SK-N-SH treated with all-trans-retinoic acid at 6 μM for 48 hours (cell line): ENCODE measurements at regions not wholly inside any gene's neighbourhood (a gene's known extent, or its start where the extent isn't known, plus 50 kb on each side); places are given as distances from the start of the nearest gene placed in this dataset.

Experiments
- GLIS3 ChIP-seq: fragments of 250-450 bp; sonication (Bioruptor Pico); IDR thresholded peaks from 2 replicates; pipeline ENCODE4 v1.5.0; 2020; ENCODE audit warnings: mild to moderate bottlenecking, moderate library complexity
- OSR1 ChIP-seq: fragments of 250-450 bp; sonication (Bioruptor Pico); IDR thresholded peaks from 2 replicates; pipeline ENCODE4 v1.8.0; 2022; ENCODE audit warnings: moderate library complexity, mild to moderate bottlenecking, inconsistent platforms
- PATZ1 ChIP-seq: fragments of 250-450 bp; sonication (Bioruptor Pico); IDR thresholded peaks from 2 replicates; pipeline ENCODE4 v1.8.0; 2020; ENCODE audit warnings: mild to moderate bottlenecking, moderate library complexity, borderline replicate concordance
- RARB ChIP-seq: fragments of 250-450 bp; sonication (Bioruptor Pico); IDR thresholded peaks from 2 replicates; pipeline ENCODE4 v1.8.0; 2021; ENCODE audit warnings: mild to moderate bottlenecking, moderate library complexity
- ZFP30 ChIP-seq: fragments of 450-650 bp; formaldehyde crosslinking; IDR thresholded peaks from 2 replicates; pipeline ENCODE4 v1.5.0; 2022; ENCODE audit warnings: mild to moderate bottlenecking, moderate library complexity
- ZNF8 ChIP-seq: fragments of 450-650 bp; formaldehyde crosslinking; IDR thresholded peaks from 2 replicates; pipeline ENCODE4 v1.5.0; 2020; ENCODE audit warnings: mild to moderate bottlenecking, moderate library complexity

GRCh38 chr14:98799891-98800290 is 472.1 kb downstream of the BCL11B start:
- TF ChIP-seq PATZ1 (CRISPR knock-in tag) (no peak), GLIS3 (CRISPR knock-in tag) (no peak), ZNF8 (no peak), ZFP30 (CRISPR knock-in tag) (no peak), RARB (no peak), OSR1 (no peak)
